HPDE6-E6E7 (cell line): ENCODE measurements at regions not wholly inside any gene's neighbourhood (a gene's known extent, or its start where the extent isn't known, plus 50 kb on each side); places are given as distances from the start of the nearest gene placed in this dataset.
"Not testable (repeated sequence)": the region's sequence is repeated elsewhere in the genome, so short reads cannot be mapped to it uniquely, and the experiment has no call there.

ENCODE experiments used
- DNase-seq: peaks from one replicate; pipeline ENCODE4 v3.0.0; 2011; ENCODE audit warnings: missing footprints; ENCODE audit errors: extremely low spot score

GRCh38 chr4:64727391-64727790 is 318.1 kb upstream of the TECRL start:
- DNase-seq: not testable (repeated sequence)

DNA sequence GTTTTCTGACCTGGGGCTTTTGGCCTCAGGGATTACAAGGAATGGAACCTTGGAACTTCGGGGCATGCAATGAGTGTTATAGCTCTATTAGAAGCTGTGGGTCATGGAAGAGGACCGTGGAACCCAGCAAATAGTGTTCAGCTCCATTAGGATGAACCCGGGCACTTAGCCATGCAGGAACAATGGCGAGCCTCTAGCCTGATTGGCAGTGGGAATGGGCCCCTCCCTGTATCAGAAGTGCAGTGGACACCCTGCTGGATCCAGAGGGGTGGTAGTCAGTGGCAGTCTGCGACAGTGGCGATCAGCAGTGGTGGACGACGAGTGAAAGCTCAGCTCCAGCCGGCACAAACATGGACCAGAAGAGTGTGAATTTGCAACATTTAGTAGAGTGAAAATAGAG is 315.4 kb upstream of the TECRL start:
- DNase-seq: no peak

- no peak for DNase-seq
Observed at GRCh38 chr4:64721106-64721505, 311.9 kb upstream of the TECRL start.

DNA sequence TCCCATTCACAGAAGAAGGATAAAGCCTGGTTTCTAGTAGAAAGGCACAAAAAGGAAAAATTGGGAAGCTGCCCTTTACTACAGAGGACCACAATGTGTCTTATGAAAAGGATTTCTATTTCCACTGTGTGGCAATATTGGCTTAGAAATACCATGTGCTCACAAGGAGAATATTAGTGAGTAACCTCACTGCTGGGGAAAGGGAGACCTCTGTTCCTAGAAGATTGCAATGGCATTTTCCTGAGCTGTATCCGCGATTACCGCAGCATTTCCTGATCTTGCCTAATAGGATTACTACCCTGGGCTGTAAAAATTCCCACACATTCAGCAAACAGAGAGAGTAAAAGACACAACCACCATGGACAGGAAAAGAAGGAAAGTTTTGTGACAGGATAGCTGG is 308.8 kb upstream of the TECRL start:
- DNase-seq: no peak

GRCh38 chr4:64715741-64716140 is 306.5 kb upstream of the TECRL start:
- DNase-seq: no peak

DNA sequence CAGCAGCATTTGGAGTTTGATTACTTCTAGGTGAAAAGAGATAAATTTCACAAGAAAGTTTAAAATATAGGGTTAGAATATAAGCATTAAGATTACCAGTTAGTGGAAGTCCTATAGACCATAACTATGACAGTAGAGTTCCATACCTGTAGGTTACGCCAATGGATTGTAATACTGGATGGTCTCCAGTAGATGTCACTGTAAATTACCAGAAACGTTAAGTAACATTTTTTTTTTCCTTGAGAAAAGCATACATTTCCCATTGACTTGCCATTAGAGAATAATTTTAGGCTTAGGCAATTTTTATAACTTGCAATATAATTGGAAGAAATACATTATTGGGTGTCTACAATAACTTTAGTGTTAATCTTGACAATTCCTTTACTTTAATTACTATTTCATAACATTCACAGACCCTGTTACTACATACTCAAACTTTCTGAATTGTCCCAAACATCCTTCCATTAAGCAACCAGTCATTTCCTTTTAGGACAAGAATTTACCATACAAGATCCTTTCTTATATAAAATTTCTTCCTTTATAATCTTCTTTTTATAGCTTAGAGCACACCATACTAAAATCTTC is 304.1 kb upstream of the TECRL start:
- peak; percentile 4 for DNase-seq

DNA sequence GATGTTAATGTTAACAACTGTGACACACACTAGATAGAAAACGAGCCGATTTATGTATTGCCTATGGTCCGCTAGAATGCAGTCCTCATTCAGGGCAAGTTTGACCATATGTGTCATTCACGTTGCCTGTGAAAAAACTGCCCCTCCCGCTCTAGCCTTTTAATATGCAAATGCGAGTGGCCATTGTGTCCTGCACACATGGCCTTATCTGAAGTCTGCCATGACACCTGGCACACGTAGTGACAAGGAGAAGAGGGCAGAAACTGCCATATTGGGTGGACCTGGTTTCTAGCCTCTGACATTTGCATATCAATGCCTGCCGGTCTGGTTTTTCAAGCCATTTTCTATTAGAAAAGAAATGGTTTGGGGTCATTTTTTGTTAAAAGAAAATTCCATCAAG is 303.3 kb upstream of the TECRL start:
- DNase-seq: no peak

- no peak for DNase-seq
Observed at GRCh38 chr4:64705989-64706388, 296.7 kb upstream of the TECRL start.

DNA sequence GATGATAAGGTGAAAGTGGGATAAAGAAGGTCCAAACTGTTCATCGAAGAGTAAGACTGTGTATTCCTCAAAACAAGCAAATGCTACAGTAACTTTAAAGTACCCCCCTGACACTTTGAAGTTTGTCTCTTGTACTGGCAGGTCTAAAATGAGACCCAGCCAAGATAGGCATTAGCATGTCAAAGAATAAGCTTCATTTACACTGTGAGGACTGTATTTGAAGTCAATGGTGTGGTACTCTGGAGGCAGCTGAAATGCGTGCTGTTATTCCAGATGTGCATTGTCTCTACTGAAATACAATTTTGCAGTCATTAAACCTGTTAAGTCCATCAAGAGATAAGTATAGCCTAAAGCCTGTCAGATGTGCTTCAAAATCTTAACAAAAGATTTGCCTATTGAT is 288.9 kb upstream of the TECRL start:
- no peak for DNase-seq

- no peak for DNase-seq
Observed at GRCh38 chr4:64682946-64683345, 273.7 kb upstream of the TECRL start.

DNA sequence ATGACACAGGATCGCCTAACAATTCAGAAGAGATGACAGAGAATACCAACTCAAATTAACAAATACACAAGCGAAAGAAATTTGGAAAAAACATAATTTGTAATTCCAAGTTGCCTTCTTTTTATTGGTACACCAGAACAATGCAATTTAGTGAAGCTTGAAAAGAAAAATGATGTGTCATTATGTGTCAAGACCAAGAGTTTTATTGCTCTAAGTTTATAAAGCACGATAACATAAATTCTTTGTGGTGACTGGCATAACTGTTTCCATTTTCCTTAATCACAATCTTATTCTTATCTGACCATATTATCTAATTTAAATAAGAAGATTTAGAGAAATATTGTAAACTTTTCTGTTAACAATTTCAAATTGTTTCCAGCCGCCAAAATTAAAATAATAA is 273.2 kb upstream of the TECRL start:
- DNase-seq: no peak

GRCh38 chr4:64673121-64673520 is 263.9 kb upstream of the TECRL start:
- not testable (repeated sequence) for DNase-seq

GRCh38 chr4:64670647-64671046 is 261.4 kb upstream of the TECRL start:
- DNase-seq: no peak

GRCh38 chr4:64643841-64644240 is 234.6 kb upstream of the TECRL start:
- no peak for DNase-seq

DNA sequence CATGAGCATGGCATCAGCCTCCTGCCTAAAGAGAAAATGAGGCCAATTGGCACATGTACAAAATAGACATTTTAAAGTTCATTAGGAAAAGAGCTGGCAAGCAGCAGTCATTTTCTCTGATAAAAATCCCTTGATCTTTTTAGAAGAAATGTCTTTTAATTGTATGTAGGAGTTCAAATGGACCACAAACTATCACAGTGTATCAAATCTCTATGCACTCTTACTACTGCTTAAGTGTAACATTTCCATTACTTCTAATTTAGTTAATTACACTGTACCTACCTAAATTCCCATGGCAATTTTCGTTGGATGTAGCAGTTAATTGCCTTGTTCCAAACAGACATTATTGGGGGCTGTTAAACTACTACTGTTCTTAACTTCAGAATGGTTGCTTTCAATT is 233.7 kb upstream of the TECRL start:
- DNase-seq: no peak

DNA sequence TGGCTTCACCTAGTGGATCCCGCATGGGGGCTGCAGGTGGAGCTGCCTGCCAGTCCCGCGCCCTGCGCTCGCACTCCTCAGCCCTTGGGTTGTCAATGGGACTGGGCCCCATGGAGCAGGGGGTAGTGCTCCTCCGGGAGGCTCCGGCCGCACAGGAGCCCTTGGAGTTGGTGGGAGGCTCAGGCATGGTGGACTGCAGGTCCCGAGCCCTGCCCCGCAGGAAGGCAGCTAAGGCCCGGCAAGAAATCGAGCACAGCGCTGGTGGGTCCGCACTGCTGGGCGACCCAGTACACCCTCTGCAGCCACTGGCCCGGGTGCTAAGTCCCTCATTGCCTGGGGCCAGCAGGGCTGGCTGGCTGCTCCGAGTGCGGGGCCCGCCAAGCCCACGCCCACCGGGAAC is 231.2 kb upstream of the TECRL start:
- DNase-seq: not testable (repeated sequence)

GRCh38 chr4:64625438-64625837 is 216.2 kb upstream of the TECRL start:
- no peak for DNase-seq

DNA sequence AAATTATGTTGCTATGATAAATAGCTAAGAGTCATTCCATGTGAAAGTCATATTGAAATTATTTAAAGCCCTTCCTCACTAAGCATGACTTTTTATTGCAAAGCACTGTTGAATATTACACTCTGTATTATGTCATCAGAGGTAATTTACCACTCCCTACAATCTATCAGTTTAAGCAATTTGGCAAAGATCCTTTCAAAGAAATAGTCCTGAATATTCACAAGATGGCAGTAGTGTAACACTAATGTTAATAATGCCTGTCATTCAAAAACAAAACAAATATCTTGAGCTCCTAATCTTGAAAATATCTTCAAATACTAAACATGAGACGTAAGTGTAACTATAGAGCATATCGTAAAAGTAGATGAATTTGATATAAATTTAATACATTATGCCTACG is 208.6 kb upstream of the TECRL start:
- DNase-seq: peak; percentile 3

DNA sequence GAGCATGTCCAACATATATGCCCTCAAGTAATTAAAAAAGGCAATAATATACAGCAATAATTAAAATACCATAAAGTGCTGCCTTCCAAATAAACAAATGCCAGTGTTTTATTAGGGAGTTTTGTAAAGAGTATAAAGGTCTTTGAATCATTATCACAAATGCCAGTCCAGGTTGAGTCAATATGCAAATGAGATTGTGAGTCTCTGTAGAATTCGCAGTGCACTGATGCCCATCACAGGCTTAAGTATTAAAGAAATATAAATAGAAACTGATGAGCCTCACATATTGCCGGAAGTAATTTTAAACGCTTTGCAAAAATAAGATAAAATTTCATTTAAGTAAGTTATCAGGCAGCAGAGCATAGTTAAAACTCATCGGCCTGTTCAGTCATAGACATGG is 205.0 kb upstream of the TECRL start:
- DNase-seq: no peak

DNA sequence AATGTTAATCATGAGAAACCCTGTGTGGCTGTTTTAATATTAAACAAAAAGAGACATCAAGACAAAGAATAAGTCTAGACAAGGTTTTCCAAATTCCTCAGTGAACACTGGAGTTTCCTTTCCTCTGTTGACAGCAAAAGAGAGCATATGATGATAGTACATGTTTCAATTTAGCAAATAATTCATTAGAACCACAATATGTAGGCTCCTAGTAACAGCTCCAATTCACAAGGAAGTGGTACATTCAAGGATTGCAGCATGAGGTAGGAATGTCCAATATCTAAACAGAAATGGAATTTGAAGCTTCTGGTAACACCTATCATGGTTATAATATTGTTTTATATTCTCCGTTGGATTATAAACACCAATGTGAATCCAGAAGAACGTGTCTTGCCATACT is 203.8 kb upstream of the TECRL start:
- DNase-seq: no peak

DNA sequence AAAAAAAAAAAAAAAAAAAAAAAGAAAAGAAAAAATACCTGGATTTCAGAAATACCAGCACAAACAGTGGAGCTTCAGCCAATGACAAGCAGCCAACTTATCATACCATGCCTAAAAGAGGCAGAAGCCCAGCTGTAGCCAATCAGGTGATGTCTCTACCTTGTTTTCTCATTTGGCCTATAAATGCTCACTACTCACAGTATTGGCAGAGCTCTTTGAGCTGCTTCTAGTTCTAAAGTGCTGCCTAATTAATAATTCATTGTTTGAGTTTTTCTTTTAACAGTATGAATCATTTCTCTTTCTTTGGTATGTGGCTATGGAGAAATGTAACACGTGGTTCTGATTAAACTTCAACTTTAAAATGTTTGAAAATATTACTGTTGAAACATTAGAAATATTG is 188.8 kb upstream of the TECRL start:
- DNase-seq: no peak

GRCh38 chr4:64594723-64595122 is 185.5 kb upstream of the TECRL start:
- no peak for DNase-seq

DNA sequence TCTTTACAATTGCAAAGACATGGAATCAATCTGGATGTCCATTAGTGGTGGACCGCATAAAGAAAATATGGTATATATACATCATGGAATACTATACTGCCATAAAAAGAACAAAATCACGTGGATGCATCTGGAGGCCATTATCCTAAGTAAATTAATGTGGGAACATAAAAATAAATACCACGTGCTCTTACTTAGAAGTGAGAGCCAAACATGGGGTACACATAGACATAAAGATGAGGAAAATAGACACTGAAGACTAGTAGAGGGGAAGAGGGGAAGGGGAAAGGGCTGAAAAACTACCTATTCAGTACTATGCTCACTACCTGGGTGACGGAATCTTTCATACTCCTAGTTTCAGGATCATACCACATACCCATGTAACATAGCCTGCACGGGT is 179.3 kb upstream of the TECRL start:
- no peak for DNase-seq

- peak; percentile 14 for DNase-seq
Observed at GRCh38 chr4:64584981-64585557, 175.8 kb upstream of the TECRL start.
